H9 (cell line): ENCODE measurements at regions not wholly inside any gene's neighbourhood (a gene's known extent, or its start where the extent isn't known, plus 50 kb on each side); places are given as distances from the start of the nearest gene placed in this dataset.

Experiments used
- DNase-seq: peaks from one replicate; pipeline ENCODE4 v3.0.0-alpha.2; 2017
- H2AFZ ChIP-seq: one replicate; pipeline ENCODE4 v1.6.1; 2013; ENCODE audit warnings: mild to moderate bottlenecking, low read length, control low read depth, moderate library complexity
- H2AK5ac ChIP-seq: 2 replicates; pipeline ENCODE4 v1.6.1; 2013; ENCODE audit warnings: low read length, control low read depth, mixed read lengths; ENCODE audit not compliant: insufficient read length
- H2BK120ac ChIP-seq: one replicate; pipeline ENCODE4 v1.6.1; 2013; ENCODE audit warnings: low read depth, mild to moderate bottlenecking, low read length, control low read depth, inconsistent platforms; ENCODE audit not compliant: poor library complexity, severe bottlenecking
- H2BK12ac ChIP-seq: 2 replicates; pipeline ENCODE4 v1.6.1; 2013; ENCODE audit warnings: low read length, control low read depth, mixed read lengths, low read depth; ENCODE audit not compliant: insufficient read length
- H2BK15ac ChIP-seq: 2 replicates; pipeline ENCODE4 v1.6.1; 2013; ENCODE audit warnings: low read depth, low read length, control low read depth
- H2BK20ac ChIP-seq: one replicate; pipeline ENCODE4 v1.6.1; 2013; ENCODE audit warnings: low read depth, mild to moderate bottlenecking, low read length, control low read depth, inconsistent platforms; ENCODE audit not compliant: poor library complexity, severe bottlenecking
- H2BK5ac ChIP-seq: 2 replicates; pipeline ENCODE4 v1.6.1; 2013; ENCODE audit warnings: low read length, control low read depth, mixed read lengths; ENCODE audit not compliant: insufficient read length
- H3K14ac ChIP-seq: 2 replicates; pipeline ENCODE4 v1.6.1; 2013; ENCODE audit warnings: low read length, control low read depth; ENCODE audit not compliant: insufficient read depth
- H3K18ac ChIP-seq: 2 replicates; pipeline ENCODE4 v1.6.1; 2013; ENCODE audit warnings: low read depth, mild to moderate bottlenecking, mixed read lengths, low read length, control low read depth; ENCODE audit not compliant: insufficient read length
- H3K23ac ChIP-seq: 2 replicates; pipeline ENCODE4 v1.6.1; 2013; ENCODE audit warnings: low read length, control low read depth, mixed read lengths, low read depth; ENCODE audit not compliant: insufficient read length
- H3K23me2 ChIP-seq: 2 replicates; pipeline ENCODE4 v1.6.1; 2013; ENCODE audit warnings: low read depth, mild to moderate bottlenecking, mixed read lengths, low read length, control low read depth; ENCODE audit not compliant: insufficient read length, poor library complexity, severe bottlenecking
- H3K27ac ChIP-seq: 2 replicates; pipeline ENCODE4 v1.5.1; 2013; ENCODE audit warnings: low read length, control low read depth, mixed read lengths, low read depth; ENCODE audit not compliant: insufficient read length
- H3K27me3 ChIP-seq: 2 replicates; pipeline ENCODE4 v1.6.1; 2013; ENCODE audit warnings: low read length, control low read depth, inconsistent platforms; ENCODE audit not compliant: insufficient read depth
- H3K4ac ChIP-seq: 2 replicates; pipeline ENCODE4 v1.6.1; 2013; ENCODE audit warnings: low read depth, mild to moderate bottlenecking, control low read depth, inconsistent platforms, low read length, moderate library complexity
- H3K4me1 ChIP-seq: 2 replicates; pipeline ENCODE4 v1.6.1; 2013; ENCODE audit warnings: low read length, control low read depth, inconsistent platforms; ENCODE audit not compliant: insufficient read depth
- H3K4me2 ChIP-seq: 2 replicates; pipeline ENCODE4 v1.6.1; 2013; ENCODE audit warnings: low read length, control low read depth, mixed read lengths; ENCODE audit not compliant: insufficient read length, insufficient read depth
- H3K56ac ChIP-seq: 2 replicates; pipeline ENCODE4 v1.6.1; 2013; ENCODE audit warnings: low read depth, mild to moderate bottlenecking, mixed read lengths, low read length, control low read depth; ENCODE audit not compliant: insufficient read length
- H3K79me1 ChIP-seq: 2 replicates; pipeline ENCODE4 v1.6.1; 2013; ENCODE audit warnings: low read depth, mild to moderate bottlenecking, moderate library complexity, low read length, control low read depth, inconsistent platforms; ENCODE audit not compliant: insufficient read depth, poor library complexity, severe bottlenecking
- H3K79me2 ChIP-seq: 2 replicates; pipeline ENCODE4 v1.6.1; 2013; ENCODE audit warnings: low read length, control low read depth, inconsistent platforms; ENCODE audit not compliant: insufficient read depth
- H3K9ac ChIP-seq: 2 replicates; pipeline ENCODE4 v1.6.1; 2013; ENCODE audit warnings: low read length, control low read depth, mixed read lengths; ENCODE audit not compliant: insufficient read length; ENCODE audit errors: extremely low read depth
- H3K9me3 ChIP-seq: one replicate; pipeline ENCODE4 v1.6.1; 2013; ENCODE audit warnings: low read depth, low read length, inconsistent platforms; ENCODE audit not compliant: control insufficient read depth
- H3T11ph ChIP-seq: one replicate; pipeline ENCODE4 v1.6.1; 2013; ENCODE audit warnings: mild to moderate bottlenecking, low read length, control low read depth, inconsistent platforms
- H4K20me1 ChIP-seq: one replicate; pipeline ENCODE4 v1.6.1; 2013; ENCODE audit not compliant: control insufficient read depth, insufficient read length, insufficient read depth
- H4K5ac ChIP-seq: 2 replicates; pipeline ENCODE4 v1.6.1; 2013; ENCODE audit warnings: low read depth, mild to moderate bottlenecking, mixed read lengths, low read length, control low read depth; ENCODE audit not compliant: insufficient read length
- H4K8ac ChIP-seq: replicated peaks from 2 replicates; pipeline ENCODE4 v1.6.1; 2013; ENCODE audit warnings: low read length, control low read depth, mixed read lengths, low read depth; ENCODE audit not compliant: insufficient read length
- H4K91ac ChIP-seq: 2 replicates; pipeline ENCODE4 v1.6.1; 2013; ENCODE audit warnings: low read depth, mild to moderate bottlenecking, moderate library complexity, mixed read lengths, low read length, control low read depth; ENCODE audit not compliant: insufficient read length
- H3K27ac Mint-ChIP-seq, 3 experiments: 2 replicates in 2 of 3; 3 replicates in 1 of 3; pipeline ENCODE4 v1.8.0; 2020 to 2021; ENCODE audit warnings: mixed read lengths in 3 of 3, mild to moderate bottlenecking in 1 of 3, moderate library complexity in 1 of 3
- H3K27me3 Mint-ChIP-seq: 2 replicates; pipeline ENCODE4 v1.8.0; 2021; ENCODE audit warnings: low read depth, mild to moderate bottlenecking, moderate library complexity, mixed read lengths
- H3K36me3 Mint-ChIP-seq, 3 experiments: 2 replicates in 2 of 3; 3 replicates in 1 of 3; pipeline ENCODE4 v1.8.0; 2020 to 2021; ENCODE audit warnings: low read depth in 3 of 3, mixed read lengths in 3 of 3; ENCODE audit not compliant: insufficient read depth in 1 of 3
- H3K4me1 Mint-ChIP-seq, 2 experiments: 2 replicates each; pipeline ENCODE4 v1.8.0; 2020; ENCODE audit warnings: mixed read lengths in 2 of 2
- H3K4me3 Mint-ChIP-seq, 2 experiments: 2 replicates in 1 of 2; 3 replicates in 1 of 2; pipeline ENCODE4 v1.8.0; 2020 to 2021; ENCODE audit warnings: mild to moderate bottlenecking in 2 of 2, mixed read lengths in 2 of 2, moderate library complexity in 1 of 2
- H3K9me3 Mint-ChIP-seq, 2 experiments: 2 replicates in 1 of 2; 3 replicates in 1 of 2; pipeline ENCODE4 v1.8.0; 2020; ENCODE audit warnings: mild to moderate bottlenecking in 2 of 2, mixed read lengths in 2 of 2, moderate library complexity in 1 of 2
- WGBS: extraction: QIAGEN DNeasy Blood & Tissue Kit; methylation state at CpG from one replicate; pipeline ENCODE4 v1.1.7; 2013; ENCODE audit warnings: missing lambda C conversion rate, low lambda C conversion rate, mixed read lengths; ENCODE audit not compliant: insufficient read length; ENCODE audit errors: extremely low coverage; 5-methylcytosine and 5-hydroxymethylcytosine counted together
- TF ChIP-seq, protein P1 (sequence below): fragments of 200-600 bp; sonication (generic); conservative IDR thresholded peaks from 3 replicates; pipeline ENCODE4 v1.8.0; 2021; ENCODE audit warnings: antibody characterized with exemption, mild to moderate bottlenecking

- no peaks in the 10 kb centered on the region for H3K4me1 ChIP-seq
Measured at GRCh38 chr7:50214771-50215170, 89.7 kb upstream of the IKZF1 start.

More at GRCh38 chr7:50214771-50215170, 89.7 kb upstream of the IKZF1 start:
- Histone ChIP-seq H4K20me1 (no peaks in the 10 kb centered on the region), H2AFZ (no peak overlapping the region), H2AK5ac (no peak overlapping the region), H2BK15ac (no peak overlapping the region), H3K4me2 (no peak overlapping the region), H3K4ac (no peak overlapping the region), H2BK5ac (no peak overlapping the region), H3K23ac (no peak overlapping the region), H3K27ac (no peak overlapping the region), H3K14ac (no peak overlapping the region), H3K9ac (no peak overlapping the region), H2BK20ac (no peak overlapping the region), H4K5ac (no peak overlapping the region), H3K23me2 (no peaks in the 10 kb centered on the region), H3K9me3 (no peaks in the 10 kb centered on the region), H2BK120ac (no peak overlapping the region), H2BK12ac (no peak overlapping the region), H3K27me3 (no peaks in the 10 kb centered on the region), H3T11ph (no peak overlapping the region), H4K91ac (no peak overlapping the region), H3K56ac (no peak overlapping the region), H3K79me1 (no peaks in the 10 kb centered on the region), H3K18ac (no peak overlapping the region), H3K79me2 (no peaks in the 10 kb centered on the region), H4K8ac (no peak overlapping the region)
- Mint-ChIP-seq H3K4me3 (no peak overlapping the region), H3K27ac (no peak overlapping the region), H3K36me3 (no peaks in the 10 kb centered on the region; a peak in 1 of 7 replicates), H3K4me1 (no peaks in the 10 kb centered on the region), H3K9me3 (no peaks in the 10 kb centered on the region), H3K27me3 (peaks cover 1% of the 10 kb centered on the region; the same call in 1 of the 2 replicates)
- TF ChIP-seq, protein P1, sequence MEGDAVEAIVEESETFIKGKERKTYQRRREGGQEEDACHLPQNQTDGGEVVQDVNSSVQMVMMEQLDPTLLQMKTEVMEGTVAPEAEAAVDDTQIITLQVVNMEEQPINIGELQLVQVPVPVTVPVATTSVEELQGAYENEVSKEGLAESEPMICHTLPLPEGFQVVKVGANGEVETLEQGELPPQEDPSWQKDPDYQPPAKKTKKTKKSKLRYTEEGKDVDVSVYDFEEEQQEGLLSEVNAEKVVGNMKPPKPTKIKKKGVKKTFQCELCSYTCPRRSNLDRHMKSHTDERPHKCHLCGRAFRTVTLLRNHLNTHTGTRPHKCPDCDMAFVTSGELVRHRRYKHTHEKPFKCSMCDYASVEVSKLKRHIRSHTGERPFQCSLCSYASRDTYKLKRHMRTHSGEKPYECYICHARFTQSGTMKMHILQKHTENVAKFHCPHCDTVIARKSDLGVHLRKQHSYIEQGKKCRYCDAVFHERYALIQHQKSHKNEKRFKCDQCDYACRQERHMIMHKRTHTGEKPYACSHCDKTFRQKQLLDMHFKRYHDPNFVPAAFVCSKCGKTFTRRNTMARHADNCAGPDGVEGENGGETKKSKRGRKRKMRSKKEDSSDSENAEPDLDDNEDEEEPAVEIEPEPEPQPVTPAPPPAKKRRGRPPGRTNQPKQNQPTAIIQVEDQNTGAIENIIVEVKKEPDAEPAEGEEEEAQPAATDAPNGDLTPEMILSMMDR = no peak
- no CpG with 5 or more reads among the region's 8 CpGs for WGBS
- no peak for DNase-seq
